Small intestine (tissue), 7 donors: ENCODE measurements at regions not wholly inside any gene's neighbourhood (a gene's known extent, or its start where the extent isn't known, plus 50 kb on each side); places are given as distances from the start of the nearest gene placed in this dataset.

ENCODE experiments used
- DNase-seq, 2 donors: peaks; one replicate each; pipeline versions ENCODE4 v3.0.0 to v3.0.0-alpha.2; 2013
- FAIRE-seq: peaks from 2 replicates; lab custom pipeline; 2012; peaks lifted over from hg19 to GRCh38; lab: Jason Lieb, UNC
- H3K27ac ChIP-seq, 3 donors: one replicate each; pipeline ENCODE4 v1.5.1; 2013; ENCODE audit warnings: low read length in 2 of 3, mild to moderate bottlenecking in 2 of 3, control low read depth in 1 of 3, inconsistent platforms in 1 of 3, low read depth in 1 of 3, moderate library complexity in 1 of 3
- H3K27me3 ChIP-seq, 3 donors: one replicate each; pipeline ENCODE4 v1.6.1; 2013; ENCODE audit warnings: low read length in 3 of 3, inconsistent platforms in 1 of 3; ENCODE audit not compliant: control insufficient read depth in 3 of 3, insufficient read depth in 3 of 3
- H3K36me3 ChIP-seq, 3 donors: one replicate each; pipeline ENCODE4 v1.6.1; 2013; ENCODE audit warnings: low read length in 3 of 3, inconsistent platforms in 1 of 3, low read depth in 1 of 3, mild to moderate bottlenecking in 1 of 3, moderate library complexity in 1 of 3; ENCODE audit not compliant: control insufficient read depth in 3 of 3, insufficient read depth in 2 of 3
- H3K4me1 ChIP-seq, 3 donors: one replicate each; pipeline ENCODE4 v1.6.1; 2013; ENCODE audit warnings: low read length in 2 of 3, inconsistent platforms in 1 of 3, low read depth in 1 of 3, mild to moderate bottlenecking in 1 of 3, moderate library complexity in 1 of 3; ENCODE audit not compliant: control insufficient read depth in 3 of 3, insufficient read depth in 2 of 3
- H3K4me3 ChIP-seq, 3 donors: one replicate each; pipeline ENCODE4 v1.5.1; 2013; ENCODE audit warnings: low read length in 3 of 3, control low read depth in 1 of 3, inconsistent platforms in 1 of 3, low read depth in 1 of 3, mild to moderate bottlenecking in 1 of 3, moderate library complexity in 1 of 3
- H3K9me3 ChIP-seq, 2 donors: one replicate each; pipeline ENCODE4 v1.6.1; 2013; ENCODE audit warnings: low read depth in 1 of 2, low read length in 1 of 2; ENCODE audit not compliant: control insufficient read depth in 2 of 2, insufficient read depth in 1 of 2
- whole genome bisulfite sequencing, 3 donors: extraction: QIAGEN DNeasy Blood & Tissue Kit; methylation state at CpG; one replicate each; pipeline ENCODE4 v1.1.7; 2013; 5-methylcytosine and 5-hydroxymethylcytosine counted together
- donor health status: healthy with polysubstance abuse.
- donor health status: control.
- donor health status: control.
- donor health status: Bipolar disorder and iron deficiency.
- donor health status: healthy.

DNA sequence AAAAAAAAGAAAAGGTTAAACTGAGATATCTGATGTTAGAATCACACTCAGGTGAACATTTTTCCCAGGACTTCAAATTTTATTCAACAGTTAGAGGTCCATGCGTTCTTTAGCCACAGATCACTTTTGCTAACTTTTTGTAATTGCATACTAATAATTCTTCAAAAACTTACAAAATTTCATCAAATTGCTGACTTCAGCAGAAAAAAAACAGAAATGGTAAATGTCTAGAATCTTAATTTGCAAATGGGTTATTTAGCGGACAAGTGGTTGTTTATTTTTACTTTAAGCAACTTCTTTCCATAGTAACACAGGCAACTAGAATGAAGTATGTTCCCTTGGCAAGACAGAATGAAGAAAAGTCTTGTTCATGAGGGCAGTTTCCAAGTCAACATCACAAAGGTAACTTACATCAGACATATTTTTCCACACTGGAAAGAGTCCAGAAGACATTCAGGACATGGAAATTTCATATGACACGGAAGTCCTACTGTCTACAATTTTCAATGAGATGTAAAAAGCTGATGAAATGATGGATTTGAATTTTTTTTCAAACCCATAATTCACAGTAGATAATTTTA lies 62.5 kb upstream of the SOX5 start:
- no peak overlapping the region for H3K4me3 ChIP-seq
- no peak for DNase-seq
- no peaks in the 10 kb centered on the region for H3K4me1 ChIP-seq
- no peaks in the 10 kb centered on the region for H3K27me3 ChIP-seq
- FAIRE-seq = no peak
- H3K36me3 ChIP-seq = no peaks in the 10 kb centered on the region
- no peak overlapping the region for H3K27ac ChIP-seq
- 78 to 87% (median 85%) methylated on average over 3 of the region's 3 CpGs for WGBS, 3 donors
- H3K9me3 ChIP-seq = no peaks in the 10 kb centered on the region

- DNase-seq (no peak), FAIRE-seq (no peak)
- Histone ChIP-seq H3K36me3 (no peaks in the 10 kb centered on the region), H3K27me3 (no peaks in the 10 kb centered on the region), H3K9me3 (no peaks in the 10 kb centered on the region), H3K4me1 (no peaks in the 10 kb centered on the region), H3K27ac (no peak overlapping the region), H3K4me3 (no peak overlapping the region)
- 80 to 94% (median 85%) methylated on average over 2 of the region's 2 CpGs for WGBS, 3 donors
Measured at GRCh38 chr12:24008166-24008565, 58.7 kb upstream of the SOX5 start.
